HEK293 (cell line): ENCODE measurements at regions not wholly inside any gene's neighbourhood (a gene's known extent, or its start where the extent isn't known, plus 50 kb on each side); places are given as distances from the start of the nearest gene placed in this dataset.

Experiments used
- ZNF10 ChIP-seq: fragments of 450-650 bp; formaldehyde crosslinking; IDR thresholded peaks from 2 replicates; pipeline ENCODE4 v1.5.1; 2017; ENCODE audit warnings: missing biosample characterization, missing genetic modification characterization
- ZNF138 ChIP-seq: fragments of 450-650 bp; formaldehyde crosslinking; IDR thresholded peaks from 2 replicates; pipeline ENCODE4 v1.5.1; 2016; ENCODE audit warnings: missing biosample characterization, missing genetic modification characterization, borderline replicate concordance
- TF ChIP-seq, protein P1 (sequence below): fragments of 450-650 bp; formaldehyde crosslinking; IDR thresholded peaks from 2 replicates; pipeline ENCODE4 v1.5.1; 2016; ENCODE audit warnings: missing biosample characterization, missing genetic modification characterization, borderline replicate concordance

DNA sequence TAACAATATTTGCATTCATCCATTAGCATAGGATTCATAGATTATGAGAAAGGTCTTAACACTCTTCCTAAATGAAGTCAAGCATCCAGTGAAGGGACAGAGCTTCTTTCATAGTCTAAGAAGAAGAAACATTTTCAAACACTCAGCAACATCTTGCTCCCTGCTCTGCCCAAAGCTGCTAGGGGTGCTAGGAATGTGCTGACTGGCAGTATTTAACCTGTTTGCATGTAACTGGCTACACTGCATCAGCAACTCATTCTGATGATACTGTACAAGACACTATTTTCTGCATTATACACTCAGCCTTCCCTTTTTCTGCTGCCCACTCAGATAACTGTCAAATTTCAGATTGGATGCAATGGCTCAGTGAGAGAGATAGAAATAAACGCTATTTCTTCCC, 495.1 kb upstream of the ARID1B start:
- TF ChIP-seq, protein P1, sequence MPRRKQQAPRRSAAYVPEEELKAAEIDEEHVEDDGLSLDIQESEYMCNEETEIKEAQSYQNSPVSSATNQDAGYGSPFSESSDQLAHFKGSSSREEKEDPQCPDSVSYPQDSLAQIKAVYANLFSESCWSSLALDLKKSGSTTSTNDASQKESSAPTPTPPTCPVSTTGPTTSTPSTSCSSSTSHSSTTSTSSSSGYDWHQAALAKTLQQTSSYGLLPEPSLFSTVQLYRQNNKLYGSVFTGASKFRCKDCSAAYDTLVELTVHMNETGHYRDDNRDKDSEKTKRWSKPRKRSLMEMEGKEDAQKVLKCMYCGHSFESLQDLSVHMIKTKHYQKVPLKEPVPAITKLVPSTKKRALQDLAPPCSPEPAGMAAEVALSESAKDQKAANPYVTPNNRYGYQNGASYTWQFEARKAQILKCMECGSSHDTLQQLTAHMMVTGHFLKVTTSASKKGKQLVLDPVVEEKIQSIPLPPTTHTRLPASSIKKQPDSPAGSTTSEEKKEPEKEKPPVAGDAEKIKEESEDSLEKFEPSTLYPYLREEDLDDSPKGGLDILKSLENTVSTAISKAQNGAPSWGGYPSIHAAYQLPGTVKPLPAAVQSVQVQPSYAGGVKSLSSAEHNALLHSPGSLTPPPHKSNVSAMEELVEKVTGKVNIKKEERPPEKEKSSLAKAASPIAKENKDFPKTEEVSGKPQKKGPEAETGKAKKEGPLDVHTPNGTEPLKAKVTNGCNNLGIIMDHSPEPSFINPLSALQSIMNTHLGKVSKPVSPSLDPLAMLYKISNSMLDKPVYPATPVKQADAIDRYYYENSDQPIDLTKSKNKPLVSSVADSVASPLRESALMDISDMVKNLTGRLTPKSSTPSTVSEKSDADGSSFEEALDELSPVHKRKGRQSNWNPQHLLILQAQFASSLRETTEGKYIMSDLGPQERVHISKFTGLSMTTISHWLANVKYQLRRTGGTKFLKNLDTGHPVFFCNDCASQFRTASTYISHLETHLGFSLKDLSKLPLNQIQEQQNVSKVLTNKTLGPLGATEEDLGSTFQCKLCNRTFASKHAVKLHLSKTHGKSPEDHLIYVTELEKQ (tag by site-specific recombination) = no peak
- TF ChIP-seq ZNF138 (no peak), ZNF10 (tag by site-specific recombination) (no peak)
